HG03108 (cell line): ENCODE measurements at regions not wholly inside any gene's neighbourhood (a gene's known extent, or its start where the extent isn't known, plus 50 kb on each side); places are given as distances from the start of the nearest gene placed in this dataset.
"Not testable (repeated sequence)": the region's sequence is repeated elsewhere in the genome, so short reads cannot be mapped to it uniquely, and the experiment has no call there.

ENCODE experiments used
- ATAC-seq: cut with Tn5 transposase; IDR thresholded peaks from one replicate; pipeline ENCODE4 v1.9.1; 2021; ENCODE audit warnings: moderate library complexity; ENCODE audit not compliant: unreplicated experiment

DNA sequence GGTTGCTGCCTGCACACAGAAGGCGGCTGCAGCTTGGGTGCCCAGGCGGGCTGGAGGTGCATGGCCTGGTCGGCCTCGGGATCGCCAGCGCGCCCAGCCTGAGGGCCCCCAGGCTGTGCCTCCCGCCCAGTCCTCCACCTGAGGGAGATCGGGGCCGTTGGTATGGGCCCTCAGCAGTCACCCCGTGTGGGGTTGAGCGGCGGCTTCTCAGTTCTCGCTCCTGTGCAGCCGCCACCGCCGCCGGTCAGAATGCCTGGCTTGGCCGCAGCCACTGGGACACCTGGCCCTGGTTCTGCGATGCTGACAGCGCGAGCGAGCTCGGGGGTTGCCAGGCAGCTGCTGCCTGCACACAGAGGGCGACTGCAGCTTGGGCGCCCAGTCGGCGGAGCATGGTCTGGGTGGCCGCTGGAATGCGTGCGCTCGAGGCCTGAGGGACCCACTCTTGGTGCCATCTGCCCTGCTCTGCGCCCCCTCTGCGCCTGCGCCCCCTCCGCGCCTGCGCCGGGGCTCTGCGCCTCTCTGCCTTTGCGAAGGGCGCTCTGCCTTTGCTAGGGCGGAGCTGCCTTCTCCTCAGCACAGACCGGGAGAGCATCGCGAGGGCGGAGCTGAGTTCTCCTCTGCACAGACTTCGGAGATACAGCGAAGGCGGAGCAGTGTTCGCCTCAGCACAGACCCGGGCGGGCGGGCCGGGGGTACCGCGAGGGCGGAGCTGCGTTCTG is 84.6 kb upstream of the ZNG1F start:
- ATAC-seq = peak; percentile 100

- ATAC-seq = not testable (repeated sequence)
Measured at GRCh38 chr9:41272879-41273548, 83.9 kb upstream of the ZNG1F start.

DNA sequence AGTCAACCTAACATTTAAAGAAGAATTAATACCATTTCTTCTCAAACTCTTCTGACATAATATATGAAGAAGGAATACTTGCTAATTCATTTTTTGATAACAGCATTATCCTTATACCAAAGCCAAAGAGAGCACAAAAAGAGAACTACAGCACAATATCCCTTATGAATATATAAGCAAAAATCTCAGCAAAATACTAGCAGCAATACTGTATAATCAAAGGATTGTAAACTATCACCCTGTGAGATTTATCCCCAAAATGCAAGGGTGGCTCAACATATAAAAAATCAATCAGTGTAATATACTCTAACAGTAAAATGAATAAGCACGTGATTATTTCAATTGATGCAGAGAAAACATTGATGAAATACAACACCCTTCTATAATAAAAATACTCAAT is 81.9 kb upstream of the ZNG1F start:
- not testable (repeated sequence) for ATAC-seq

DNA sequence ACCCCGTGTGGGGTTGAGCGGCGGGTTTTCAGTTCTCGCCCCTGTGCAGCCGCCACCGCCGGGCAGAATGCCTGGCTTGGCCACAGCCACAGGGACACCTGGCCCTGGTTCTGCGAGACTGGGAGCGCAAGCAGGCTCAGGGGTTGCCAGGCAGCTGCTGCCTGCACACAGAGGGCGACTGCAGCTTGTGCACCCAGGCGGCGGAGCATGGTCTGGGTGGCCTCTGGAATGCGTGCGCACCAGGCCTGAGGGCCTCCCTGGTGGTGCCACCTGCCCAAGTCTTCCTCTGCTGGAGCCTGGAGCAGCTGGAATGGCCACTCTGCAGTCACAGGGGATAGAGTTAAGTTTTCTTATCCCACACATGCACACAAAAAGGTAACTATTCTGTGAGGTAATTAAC is 80.4 kb upstream of the ZNG1F start:
- ATAC-seq = not testable (repeated sequence)

GRCh38 chr9:41269054-41269453 is 79.9 kb upstream of the ZNG1F start:
- not testable (repeated sequence) for ATAC-seq

GRCh38 chr9:41266602-41267001 is 77.5 kb upstream of the ZNG1F start:
- not testable (repeated sequence) for ATAC-seq

DNA sequence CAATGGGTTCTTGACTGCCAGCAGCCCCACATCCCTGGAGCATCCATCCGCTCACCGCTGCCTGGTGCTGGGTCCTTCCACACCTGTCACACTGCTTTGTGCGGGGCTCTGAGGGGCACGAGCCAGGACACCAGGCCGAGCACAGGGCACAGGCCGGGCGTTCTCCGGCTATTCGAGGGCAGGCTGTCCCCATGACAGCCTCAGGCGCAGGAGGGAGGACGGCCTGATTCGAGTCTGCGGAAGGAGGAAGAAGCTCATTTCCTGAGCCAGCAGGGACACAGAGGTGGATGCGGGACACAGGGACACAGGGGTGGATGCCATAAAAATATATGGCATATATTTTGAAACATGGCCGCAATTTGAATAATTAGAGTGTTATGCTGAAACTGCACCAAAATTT is 76.9 kb upstream of the ZNG1F start:
- not testable (repeated sequence) for ATAC-seq

- not testable (repeated sequence) for ATAC-seq
Measured at GRCh38 chr9:41251973-41252372, 62.9 kb upstream of the ZNG1F start.

- not testable (repeated sequence) for ATAC-seq
Measured at GRCh38 chr9:41251101-41251500, 62.0 kb upstream of the ZNG1F start.

- not testable (repeated sequence) for ATAC-seq
Measured at GRCh38 chr9:41246702-41247101, 57.6 kb upstream of the ZNG1F start.
